ENCODE measurements at regions not wholly inside any gene's neighbourhood (a gene's known extent, or its start where the extent isn't known, plus 50 kb on each side); places are given as distances from the start of the nearest gene placed in this dataset.

GRCh38 chr2:18379870-18380269 lies 180.6 kb downstream of the RDH14 start:
- DNase-seq (ENCODE audit: low read depth) = no peak

GRCh38 chr2:18378020-18378653 lies 182.3 kb downstream of the RDH14 start:
- no peak for DNase-seq (ENCODE audit: low read depth)

- DNase-seq (ENCODE audit: low read depth) = no peak
These were observed 183.5 kb downstream of the RDH14 start for GRCh38 chr2:18376936-18377335.

GRCh38 chr2:18373664-18374063 lies 186.8 kb downstream of the RDH14 start:
- DNase-seq (ENCODE audit: low read depth) = no peak

- no peak for DNase-seq (ENCODE audit: low read depth)
These were observed 187.4 kb downstream of the RDH14 start for GRCh38 chr2:18373081-18373480.

GRCh38 chr2:18372641-18373040 lies 187.8 kb downstream of the RDH14 start:
- DNase-seq (ENCODE audit: low read depth) = no peak

- no peak for DNase-seq (ENCODE audit: low read depth)
These were observed 190.7 kb downstream of the RDH14 start for GRCh38 chr2:18369760-18370159.

GRCh38 chr2:18368008-18368407 lies 192.4 kb downstream of the RDH14 start:
- DNase-seq (ENCODE audit: low read depth) = no peak

- DNase-seq (ENCODE audit: low read depth) = no peak
These were observed 195.1 kb downstream of the RDH14 start for GRCh38 chr2:18365342-18365741.

GRCh38 chr2:18363348-18363747 lies 197.1 kb downstream of the RDH14 start:
- DNase-seq (ENCODE audit: low read depth) = no peak

GRCh38 chr2:18362696-18363095 lies 197.8 kb downstream of the RDH14 start:
- no peak for DNase-seq (ENCODE audit: low read depth)

- DNase-seq (ENCODE audit: low read depth) = no peak
These were observed 202.9 kb downstream of the RDH14 start for GRCh38 chr2:18357537-18357936.

GRCh38 chr2:18356676-18357075 lies 203.8 kb downstream of the RDH14 start:
- DNase-seq (ENCODE audit: low read depth) = no peak

- DNase-seq (ENCODE audit: low read depth) = no peak
These were observed 211.0 kb downstream of the RDH14 start for GRCh38 chr2:18349421-18349820.

- DNase-seq (ENCODE audit: low read depth) = no peak
These were observed 213.6 kb downstream of the RDH14 start for GRCh38 chr2:18346874-18347273.

- DNase-seq (ENCODE audit: low read depth) = no peak
These were observed 214.1 kb downstream of the RDH14 start for GRCh38 chr2:18346344-18346743.

- DNase-seq (ENCODE audit: low read depth) = no peak
These were observed 214.6 kb downstream of the RDH14 start for GRCh38 chr2:18345848-18346247.

GRCh38 chr2:18342901-18343300 lies 217.6 kb downstream of the RDH14 start:
- no peak for DNase-seq (ENCODE audit: low read depth)

GRCh38 chr2:18339326-18339725 lies 221.1 kb downstream of the RDH14 start:
- DNase-seq (ENCODE audit: low read depth) = no peak

GRCh38 chr2:18336975-18337374 lies 223.5 kb downstream of the RDH14 start:
- DNase-seq (ENCODE audit: low read depth) = no peak

- no peak for DNase-seq (ENCODE audit: low read depth)
These were observed 228.0 kb downstream of the RDH14 start for GRCh38 chr2:18332477-18332876.

- DNase-seq (ENCODE audit: low read depth) = no peak
These were observed 235.3 kb downstream of the RDH14 start for GRCh38 chr2:18325118-18325517.

- no peak for DNase-seq (ENCODE audit: low read depth)
These were observed 240.5 kb downstream of the RDH14 start for GRCh38 chr2:18319987-18320386.

- DNase-seq (ENCODE audit: low read depth) = no peak
These were observed 243.4 kb downstream of the RDH14 start for GRCh38 chr2:18317017-18317416.

GRCh38 chr2:18312818-18313217 lies 247.6 kb downstream of the RDH14 start:
- no peak for DNase-seq (ENCODE audit: low read depth)
